Kidney (tissue), 13 donors: ENCODE measurements at regions not wholly inside any gene's neighbourhood (a gene's known extent, or its start where the extent isn't known, plus 50 kb on each side); places are given as distances from the start of the nearest gene placed in this dataset.

ENCODE experiments used
- DNase-seq, 5 donors: peaks; one replicate each; pipeline ENCODE4 v3.0.0-alpha.2; 2013 to 2020
- FAIRE-seq: peaks from 2 replicates; lab custom pipeline; 2012; peaks lifted over from hg19 to GRCh38; lab: Jason Lieb, UNC
- H3K27ac ChIP-seq, 2 donors: one replicate each; pipeline ENCODE4 v1.7.0; 2013; ENCODE audit warnings: low read depth in 2 of 2, low read length in 2 of 2, inconsistent platforms in 1 of 2
- H3K27me3 ChIP-seq: one replicate; pipeline ENCODE4 v1.7.1; 2013; ENCODE audit warnings: low read length, inconsistent platforms; ENCODE audit not compliant: control insufficient read depth, insufficient read depth
- H3K36me3 ChIP-seq, 3 donors: one replicate each; pipeline versions ENCODE4 v1.7.0 to v1.7.1; 2013; ENCODE audit warnings: low read length in 3 of 3, control low read depth in 1 of 3, inconsistent platforms in 1 of 3; ENCODE audit not compliant: insufficient read depth in 3 of 3, control insufficient read depth in 2 of 3
- H3K4me1 ChIP-seq, 3 donors: one replicate each; pipeline versions ENCODE4 v1.7.0 to v1.7.1; 2013; ENCODE audit warnings: low read length in 3 of 3, inconsistent platforms in 1 of 3, low read depth in 1 of 3; ENCODE audit not compliant: control insufficient read depth in 2 of 3, insufficient read depth in 2 of 3
- H3K4me3 ChIP-seq, 3 donors: one replicate each; pipeline versions ENCODE4 v1.7.0 to v1.8.1; 2013; ENCODE audit warnings: low read length in 3 of 3, control low read depth in 1 of 3, inconsistent platforms in 1 of 3
- H3K9ac ChIP-seq, 3 donors: one replicate each; pipeline versions ENCODE4 v1.7.0 to v1.7.1; 2013; ENCODE audit warnings: low read length in 3 of 3, control low read depth in 1 of 3, inconsistent platforms in 1 of 3
- H3K9me3 ChIP-seq, 3 donors: one replicate each; pipeline versions ENCODE4 v1.7.0 to v1.7.1; 2013; ENCODE audit warnings: low read length in 3 of 3, control low read depth in 1 of 3, inconsistent platforms in 1 of 3; ENCODE audit not compliant: control insufficient read depth in 2 of 3, insufficient read depth in 1 of 3
- CTCF ChIP-seq: IDR thresholded peaks from 3 replicates; pipeline ENCODE4 v1.5.1; 2012; ENCODE audit warnings: mild to moderate bottlenecking, moderate library complexity, borderline replicate concordance; ENCODE audit not compliant: insufficient read depth; ENCODE audit errors: extremely low read depth
- intact Hi-C: fragments of 100-400 bp; cut with DNase I; formaldehyde crosslinking; loops from one replicate; pipeline ENCODE4 v1.11.1; 2022
- donor health status: control.
- donor health status: control.
- donor health status: control.
- donor health status: control.
- donor health status: control.
- donor health status: DM: yes; HTN: yes; CAD: no.
- donor health status: Normal renal cell carcinoma (clear cell type).

- no peak for TF ChIP-seq CTCF
- no peak for FAIRE-seq
- intact Hi-C loops: no loop called here
- Histone ChIP-seq H3K36me3 (no peaks in the 10 kb centered on the region), H3K9me3 (no peaks in the 10 kb centered on the region), H3K4me1 (peaks cover 0 to 5% (median 0%) of the 10 kb centered on the region in 3 donors), H3K27ac (peak overlapping the region in 1 of 2 donors; percentile 27), H3K9ac (no peak overlapping the region), H3K27me3 (no peaks in the 10 kb centered on the region), H3K4me3 (peak overlapping the region in 1 of 3 donors; percentile 26)
- DNase-seq: no peak
Observed at GRCh38 chr13:109654341-109655205, 131.8 kb downstream of the IRS2 start.

- peaks cover 0 to 5% (median 0%) of the 10 kb centered on the region in 3 donors for H3K4me1 ChIP-seq
- no peak overlapping the region for H3K27ac ChIP-seq
- H3K36me3 ChIP-seq: no peaks in the 10 kb centered on the region
- intact Hi-C loops: no loop called here
- H3K9me3 ChIP-seq: no peaks in the 10 kb centered on the region
- H3K27me3 ChIP-seq: no peaks in the 10 kb centered on the region
- no peak overlapping the region for H3K9ac ChIP-seq
- H3K4me3 ChIP-seq: no peak overlapping the region
- DNase-seq (peak in 1 of 5 donors; percentile 25), FAIRE-seq (no peak)
- TF ChIP-seq CTCF: no peak
Observed at GRCh38 chr13:109652531-109652930, 133.9 kb downstream of the IRS2 start.

GRCh38 chr13:109651854-109652253 lies 134.5 kb downstream of the IRS2 start:
- H3K9ac ChIP-seq: no peak overlapping the region
- H3K36me3 ChIP-seq: no peaks in the 10 kb centered on the region
- H3K4me1 ChIP-seq: peaks cover 0 to 5% (median 0%) of the 10 kb centered on the region in 3 donors
- H3K27me3 ChIP-seq: no peaks in the 10 kb centered on the region
- intact Hi-C loops: no loop called here
- no peak overlapping the region for H3K27ac ChIP-seq
- no peak for DNase-seq
- H3K4me3 ChIP-seq: no peak overlapping the region
- no peak for TF ChIP-seq CTCF
- FAIRE-seq: no peak
- no peaks in the 10 kb centered on the region for H3K9me3 ChIP-seq
